Right kidney (tissue), 1 donor: ENCODE measurements at regions not wholly inside any gene's neighbourhood (a gene's known extent, or its start where the extent isn't known, plus 50 kb on each side); places are given as distances from the start of the nearest gene placed in this dataset.
"Not testable (repeated sequence)": the region's sequence is repeated elsewhere in the genome, so short reads cannot be mapped to it uniquely, and the experiment has no call there.

Source experiments
- DNase-seq: peaks from one replicate; pipeline ENCODE4 v3.0.0-alpha.2; 2016

- DNase-seq, result no peak
Measured at GRCh38 chr3:75129101-75129500, 514.6 kb upstream of the CNTN3 start.

- no peak for DNase-seq
Measured at GRCh38 chr3:75136100-75136897, 521.8 kb upstream of the CNTN3 start.

GRCh38 chr3:75138345-75138744, 523.9 kb upstream of the CNTN3 start:
- no peak for DNase-seq

GRCh38 chr3:75140904-75141615, 523.1 kb upstream of the FRG2C start:
- DNase-seq, result no peak

GRCh38 chr3:75144406-75144805, 519.7 kb upstream of the FRG2C start:
- no peak for DNase-seq

- no peak for DNase-seq
Measured at GRCh38 chr3:75171630-75172230, 492.4 kb upstream of the FRG2C start.

GRCh38 chr3:75176937-75177336, 487.2 kb upstream of the FRG2C start:
- DNase-seq, result no peak

- no peak for DNase-seq
Measured at GRCh38 chr3:75180235-75180944, 483.7 kb upstream of the FRG2C start.

- DNase-seq, result no peak
Measured at GRCh38 chr3:75180945-75181298, 483.2 kb upstream of the FRG2C start.

- DNase-seq, result no peak
Measured at GRCh38 chr3:75188962-75189361, 475.2 kb upstream of the FRG2C start.

- DNase-seq, result no peak
Measured at GRCh38 chr3:75192146-75192616, 471.9 kb upstream of the FRG2C start.

GRCh38 chr3:75193797-75194196, 470.3 kb upstream of the FRG2C start:
- no peak for DNase-seq

GRCh38 chr3:75214332-75214731, 449.8 kb upstream of the FRG2C start:
- not testable (repeated sequence) for DNase-seq

- no peak for DNase-seq
Measured at GRCh38 chr3:75218577-75218976, 445.6 kb upstream of the FRG2C start.

GRCh38 chr3:75220932-75221331, 443.2 kb upstream of the FRG2C start:
- DNase-seq, result no peak

- DNase-seq, result no peak
Measured at GRCh38 chr3:75224412-75224811, 439.7 kb upstream of the FRG2C start.

- no peak for DNase-seq
Measured at GRCh38 chr3:75232216-75232615, 431.9 kb upstream of the FRG2C start.

- DNase-seq, result no peak
Measured at GRCh38 chr3:75235631-75236030, 428.5 kb upstream of the FRG2C start.

GRCh38 chr3:75237053-75237452, 427.1 kb upstream of the FRG2C start:
- DNase-seq, result no peak

- DNase-seq, result no peak
Measured at GRCh38 chr3:75237477-75237876, 426.7 kb upstream of the FRG2C start.

- DNase-seq, result not testable (repeated sequence)
Measured at GRCh38 chr3:75241226-75241962, 422.7 kb upstream of the FRG2C start.
